NCI-H446 treated with DMSO at 0.1 percent for 48 hours (cell line): ENCODE measurements at regions not wholly inside any gene's neighbourhood (a gene's known extent, or its start where the extent isn't known, plus 50 kb on each side); places are given as distances from the start of the nearest gene placed in this dataset.
"Not testable (repeated sequence)": the region's sequence is repeated elsewhere in the genome, so short reads cannot be mapped to it uniquely, and the experiment has no call there.

Source experiments
- DNase-seq: peaks from one replicate; lab custom pipeline; 2025; lab: John Stamatoyannopoulos, UW

DNA sequence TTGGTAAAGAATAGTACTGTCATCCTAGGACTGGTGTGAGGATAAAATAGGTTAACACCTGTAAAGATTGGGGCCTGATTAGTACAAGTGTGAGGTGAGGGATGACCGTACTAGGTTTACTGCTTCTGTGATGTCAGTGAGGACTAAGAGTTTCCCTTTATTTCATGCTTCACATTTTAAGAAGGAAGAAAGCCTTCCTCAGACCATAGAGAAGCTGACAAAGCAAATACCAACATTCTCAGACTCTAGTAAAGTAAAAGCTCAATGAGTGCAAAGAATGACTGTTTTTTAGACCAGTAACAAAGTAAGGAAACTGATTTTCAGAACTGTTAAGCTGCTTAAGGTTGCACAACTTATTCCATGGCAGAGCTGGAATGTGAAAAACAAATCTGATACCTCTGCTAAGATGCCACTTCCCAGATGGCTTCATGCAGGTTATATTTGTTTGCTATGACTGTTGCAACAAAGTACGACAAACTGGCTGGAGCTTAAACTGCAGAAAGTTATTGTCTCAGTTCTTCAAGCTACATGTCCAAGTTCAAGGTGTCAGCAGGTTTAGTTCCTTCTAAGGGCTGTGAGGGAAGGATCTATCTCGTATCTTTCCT, 354.9 kb downstream of the RSL24D1 start:
- no peak for DNase-seq

DNA sequence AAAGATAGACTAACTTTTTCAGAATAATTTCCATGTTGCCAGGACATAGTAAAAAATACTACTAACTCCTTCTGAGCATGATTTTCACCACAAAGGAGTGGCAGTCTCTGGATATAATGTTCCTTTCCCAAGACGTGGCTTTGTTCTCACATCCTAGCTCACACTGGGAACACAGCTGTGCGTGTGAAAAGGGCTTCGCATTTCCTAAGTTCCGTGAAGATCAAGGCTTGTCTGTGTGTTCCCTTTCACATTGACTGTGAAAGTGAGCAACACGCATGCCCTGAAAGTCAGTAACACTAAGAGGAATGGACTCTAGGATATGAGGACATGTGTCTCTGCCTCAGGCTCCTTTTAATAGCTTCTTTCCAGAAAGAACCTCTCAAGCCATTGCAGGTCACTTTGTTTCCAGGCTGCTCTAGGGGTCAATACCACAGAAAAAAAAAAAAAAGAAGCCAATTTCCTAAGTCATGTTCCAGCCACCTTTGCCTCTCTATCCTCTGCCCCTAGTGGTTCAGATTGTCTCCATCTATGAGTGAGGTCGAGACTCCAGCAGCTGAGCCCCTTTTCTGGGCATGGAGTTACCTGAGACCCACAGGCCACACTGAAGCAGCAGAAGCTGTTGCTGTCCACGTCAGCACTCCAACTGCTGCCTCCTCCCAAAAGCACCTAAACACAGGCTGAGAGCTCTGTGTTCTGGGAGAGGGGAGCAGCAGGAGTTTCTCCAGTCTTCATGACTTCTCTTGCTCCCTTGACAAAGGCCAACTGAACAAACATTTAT, 355.9 kb downstream of the RSL24D1 start:
- no peak for DNase-seq

- DNase-seq, result no peak
Observed at GRCh38 chr15:54839379-54839778, 357.4 kb downstream of the RSL24D1 start.

- no peak for DNase-seq
Observed at GRCh38 chr15:54836052-54836795, 360.5 kb downstream of the RSL24D1 start.

- no peak for DNase-seq
Observed at GRCh38 chr15:54829821-54830220, 366.9 kb downstream of the RSL24D1 start.

- DNase-seq, result no peak
Observed at GRCh38 chr15:54820811-54821210, 375.9 kb downstream of the RSL24D1 start.

GRCh38 chr15:54820098-54820497, 376.6 kb downstream of the RSL24D1 start:
- no peak for DNase-seq

DNA sequence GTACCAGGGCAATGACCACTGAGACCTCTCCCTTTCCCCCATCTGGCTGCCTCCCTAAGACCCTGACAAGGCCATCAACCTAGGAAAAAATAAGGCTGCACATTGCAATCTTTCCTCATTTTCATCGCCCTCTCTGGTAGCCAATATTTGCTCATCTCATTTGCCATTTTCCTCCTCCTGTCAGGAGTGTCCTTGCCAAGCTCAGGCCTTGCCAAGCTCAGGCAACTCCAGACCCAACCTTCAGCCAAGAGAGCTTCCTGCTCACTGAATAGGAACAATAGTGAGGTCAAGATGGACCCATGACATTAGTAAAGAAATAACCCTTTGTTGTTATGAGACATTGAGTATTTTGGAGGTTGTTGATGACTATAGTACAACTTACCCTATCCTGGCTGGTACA, 380.3 kb downstream of the RSL24D1 start:
- peak; percentile 60 for DNase-seq

GRCh38 chr15:54815556-54815955, 381.2 kb downstream of the RSL24D1 start:
- DNase-seq, result no peak

DNA sequence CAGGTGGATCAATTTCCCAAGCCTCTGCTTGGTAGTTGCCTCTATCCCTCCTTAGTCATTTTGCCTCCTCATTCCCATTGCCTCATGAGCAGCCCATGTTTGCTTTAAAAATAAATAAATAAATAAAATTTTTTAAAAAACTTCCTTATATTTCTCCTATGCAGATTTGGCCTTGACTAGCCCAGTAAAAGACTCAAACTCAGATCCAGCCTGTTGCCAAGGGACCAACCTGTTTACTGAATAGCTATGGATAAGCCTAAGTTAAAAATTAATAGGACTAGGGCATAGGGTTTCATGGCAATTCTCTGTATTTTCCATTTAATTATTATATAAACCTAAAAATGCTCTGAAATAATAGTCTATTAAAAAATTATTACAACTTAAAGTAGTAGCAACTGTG, 384.4 kb downstream of the RSL24D1 start:
- no peak for DNase-seq

GRCh38 chr15:54810496-54810895, 386.2 kb downstream of the RSL24D1 start:
- DNase-seq, result peak; percentile 31

DNA sequence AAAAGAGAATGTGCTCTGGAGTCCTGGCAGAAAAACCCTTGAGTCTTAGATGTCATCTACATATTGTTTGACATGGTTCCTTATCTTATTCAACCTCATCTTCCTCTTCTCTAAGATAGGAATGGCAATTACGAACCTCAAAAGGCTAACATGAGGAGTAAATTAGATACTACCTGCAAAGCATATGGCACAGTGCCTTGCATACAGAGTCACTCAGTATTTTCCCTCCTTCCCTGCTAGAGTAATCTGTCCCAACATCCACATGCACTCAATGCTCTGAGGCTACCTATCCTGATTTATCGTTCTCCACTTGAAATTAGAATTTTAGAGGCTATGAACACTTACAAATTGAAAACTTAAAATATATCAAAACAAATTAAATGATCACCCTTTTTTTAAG, 386.7 kb downstream of the RSL24D1 start:
- DNase-seq, result no peak

- no peak for DNase-seq
Observed at GRCh38 chr15:54808321-54808720, 388.4 kb downstream of the RSL24D1 start.

DNA sequence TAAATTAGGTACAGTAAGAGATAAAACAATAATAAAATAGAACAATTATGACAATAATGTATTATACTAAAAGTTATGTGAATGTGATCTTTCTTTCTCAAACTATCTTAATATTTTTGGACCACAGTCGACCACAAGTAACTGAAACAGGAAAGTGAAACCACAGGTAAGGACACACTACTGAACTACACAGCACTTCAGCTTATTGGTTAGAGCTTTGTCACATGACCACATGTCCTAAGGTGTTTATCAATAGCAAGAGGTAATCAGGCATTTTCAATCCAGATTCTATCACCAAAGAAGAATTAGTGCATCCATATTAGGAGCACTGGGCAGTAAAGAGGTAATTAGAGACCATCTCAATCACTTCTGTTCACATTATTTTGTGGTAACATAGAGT, 392.8 kb downstream of the RSL24D1 start:
- no peak for DNase-seq

GRCh38 chr15:54803134-54803808, 393.5 kb downstream of the RSL24D1 start:
- no peak for DNase-seq

DNA sequence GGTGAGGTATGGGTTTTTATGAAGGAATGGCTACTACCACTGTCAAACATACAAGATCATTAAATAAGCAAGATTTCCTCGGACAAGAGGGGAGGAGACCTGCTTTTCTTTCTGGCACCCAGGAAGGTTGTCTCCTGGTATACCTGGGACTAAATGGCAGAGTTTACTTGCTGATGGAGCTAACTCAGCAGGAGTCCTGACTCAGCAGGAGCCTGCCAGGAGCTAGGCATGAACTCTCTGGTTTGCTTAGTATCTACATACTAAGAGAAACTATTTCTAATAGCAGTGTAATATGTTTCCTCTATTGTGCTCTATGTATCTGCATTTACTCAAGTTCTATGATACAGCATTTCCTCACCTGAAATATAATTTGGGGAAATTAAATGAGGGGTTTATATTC, 404.2 kb downstream of the RSL24D1 start:
- DNase-seq, result no peak

- DNase-seq, result no peak
Observed at GRCh38 chr15:54790693-54791092, 406.0 kb downstream of the RSL24D1 start.

GRCh38 chr15:54789376-54789775, 407.4 kb downstream of the RSL24D1 start:
- DNase-seq, result no peak

DNA sequence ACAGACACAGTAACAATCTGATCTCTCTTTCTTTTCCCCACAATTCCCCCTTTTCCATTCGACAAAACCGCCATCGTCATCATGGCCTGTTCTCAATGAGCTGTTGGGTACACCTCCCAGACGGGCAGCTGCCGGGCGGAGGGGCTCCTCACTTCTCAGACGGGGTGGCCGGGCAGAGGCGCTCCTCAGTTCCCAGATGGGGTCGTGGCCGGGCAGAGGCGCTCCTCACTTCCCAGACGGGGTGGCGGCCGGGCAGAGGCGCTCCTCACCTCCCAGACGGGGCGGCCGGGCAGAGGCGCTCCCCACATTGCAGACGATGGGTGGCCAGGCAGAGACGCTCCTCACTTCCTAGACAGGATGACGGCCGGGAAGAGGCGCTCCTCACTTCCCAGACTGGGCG, 415.5 kb downstream of the RSL24D1 start:
- DNase-seq, result not testable (repeated sequence)

DNA sequence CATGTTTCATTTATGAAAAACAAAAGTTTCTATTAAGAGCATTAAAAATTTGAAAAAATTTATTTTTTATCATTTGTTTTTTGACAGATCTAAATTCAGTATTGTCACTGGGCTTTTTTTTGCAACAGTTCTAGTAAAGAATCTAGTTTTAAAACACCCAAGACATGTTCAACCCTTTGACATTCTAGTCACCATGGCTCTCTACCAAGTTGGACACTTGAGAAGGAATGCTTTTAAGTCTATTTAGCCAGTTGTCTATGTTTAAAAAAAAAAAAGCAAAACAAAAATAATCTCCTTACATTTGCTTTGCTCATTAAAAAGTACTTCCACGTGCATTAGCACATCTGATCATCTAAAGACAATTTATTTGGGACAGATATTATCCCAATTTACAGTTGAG, 417.5 kb downstream of the RSL24D1 start:
- no peak for DNase-seq

DNA sequence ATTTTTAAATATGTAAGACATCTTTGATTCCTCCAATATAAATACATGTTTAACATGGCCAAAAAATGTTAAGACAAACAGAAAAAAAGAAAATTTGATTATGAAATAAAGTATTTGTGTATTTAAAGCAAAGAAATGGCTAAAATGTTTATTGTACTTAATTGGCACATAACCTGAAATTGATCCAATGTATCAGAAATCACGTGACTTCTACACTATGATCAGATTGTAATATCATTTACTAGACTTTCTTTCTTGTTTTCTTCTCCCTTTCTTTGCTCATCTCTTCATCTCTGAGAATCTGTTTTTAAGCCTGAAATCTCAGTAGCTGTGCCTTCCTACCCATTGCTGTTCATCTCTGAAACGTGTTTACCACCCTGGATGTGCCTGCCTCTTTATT, 420.3 kb downstream of the RSL24D1 start:
- no peak for DNase-seq

DNA sequence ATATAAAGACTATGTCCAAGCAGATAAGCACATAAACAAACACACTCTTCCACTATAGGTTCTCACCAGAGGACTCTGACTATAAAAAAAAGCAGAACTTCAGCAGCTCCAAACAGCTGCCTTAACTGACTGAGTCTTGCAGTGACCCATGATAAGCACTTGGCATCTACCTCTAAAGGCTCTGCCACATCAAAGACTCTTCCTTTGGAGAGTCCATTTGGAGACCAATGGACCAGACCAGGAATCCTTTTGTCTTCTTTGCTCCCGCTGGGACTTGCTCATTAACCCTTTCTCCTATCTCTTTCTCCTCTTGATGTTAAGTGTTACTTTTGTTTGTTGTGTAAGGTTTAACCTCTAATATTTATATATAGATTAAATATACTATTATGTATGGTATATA, 424.1 kb downstream of the RSL24D1 start:
- no peak for DNase-seq

DNA sequence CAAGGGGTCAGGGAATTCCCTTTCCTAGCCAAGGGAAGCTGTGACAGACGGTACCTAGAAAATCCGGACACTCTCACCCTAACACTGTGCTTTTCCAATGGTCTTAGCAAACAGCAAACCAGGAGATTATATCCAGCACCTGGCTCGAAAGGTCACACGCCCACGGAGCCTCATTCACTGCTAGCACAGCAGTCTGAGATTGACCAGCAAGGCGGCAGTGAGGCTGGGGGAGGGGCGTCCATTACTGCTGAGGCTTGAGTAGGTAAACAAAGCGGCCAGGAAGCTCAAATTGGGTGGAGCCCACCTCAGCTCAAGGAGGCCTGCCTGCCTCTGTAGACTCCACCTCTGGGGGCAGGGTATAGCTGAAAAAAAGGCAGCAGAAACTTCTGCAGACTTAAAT, 447.3 kb downstream of the RSL24D1 start:
- not testable (repeated sequence) for DNase-seq
